Right cardiac atrium (tissue), 5 donors: ENCODE measurements at regions not wholly inside any gene's neighbourhood (a gene's known extent, or its start where the extent isn't known, plus 50 kb on each side); places are given as distances from the start of the nearest gene placed in this dataset.

Experiments used
- ATAC-seq, 2 donors: fragments of 200-7000 bp; cut with Tn5 transposase; one replicate each; pipeline versions ENCODE4 v1.8.0 to v1.9.1; 2020; ENCODE audit warnings: moderate library complexity in 2 of 2, mild to moderate bottlenecking in 1 of 2
- DNase-seq, 3 donors: peaks; one replicate each; pipeline ENCODE4 v3.0.0-alpha.2; 2020
- H3K27ac ChIP-seq: one replicate; pipeline ENCODE4 v1.5.1; 2013; ENCODE audit warnings: mild to moderate bottlenecking, low read length, control low read depth, moderate library complexity
- H3K27me3 ChIP-seq: one replicate; pipeline ENCODE4 v1.6.1; 2013; ENCODE audit not compliant: control insufficient read depth, insufficient read depth
- H3K4me1 ChIP-seq: one replicate; pipeline ENCODE4 v1.6.1; 2013; ENCODE audit warnings: low read length; ENCODE audit not compliant: control insufficient read depth, insufficient read depth
- H3K4me3 ChIP-seq: one replicate; pipeline ENCODE4 v1.5.1; 2013; ENCODE audit warnings: low read length, control low read depth
- H3K9me3 ChIP-seq: one replicate; pipeline ENCODE4 v1.6.1; 2013; ENCODE audit warnings: low read length; ENCODE audit not compliant: control insufficient read depth
- WGBS: extraction: QIAGEN DNeasy Blood & Tissue Kit; methylation state at CpG from one replicate; pipeline ENCODE4 v1.1.7; 2013; 5-methylcytosine and 5-hydroxymethylcytosine counted together
- intact Hi-C, 4 donors: fragments of 100-400 bp; cut with DNase I; formaldehyde crosslinking; loops; one replicate each; pipeline versions ENCODE4 v1.11.0 to v1.14.0; 2022 to 2023
- donor health status: healthy with polysubstance abuse.
- donor health status: DM: no; HTN: yes; CAD: no.
- donor health status: DM: no; HTN: no; CAD: no.
- donor health status: DM: no; HTN: yes; CAD: no; lungs with severe emphysema.
- donor health status: DM: yes; HTN: yes; CAD: no.

GRCh38 chr4:53732661-53733060 lies 141.4 kb upstream of the LNX1 start:
- DNase-seq (no peak), ATAC-seq (no peak)
- Histone ChIP-seq H3K27me3 (no peaks in the 10 kb centered on the region), H3K9me3 (no peaks in the 10 kb centered on the region), H3K27ac (no peak overlapping the region), H3K4me3 (no peak overlapping the region), H3K4me1 (no peaks in the 10 kb centered on the region)
- intact Hi-C loops: no loop called here
- 83% methylated on average over 1 of the region's 1 CpG for WGBS

- ATAC-seq (no peak), DNase-seq (no peak)
- Histone ChIP-seq H3K4me3 (no peak overlapping the region), H3K27me3 (no peaks in the 10 kb centered on the region), H3K4me1 (no peaks in the 10 kb centered on the region), H3K27ac (no peak overlapping the region), H3K9me3 (no peaks in the 10 kb centered on the region)
- intact Hi-C loops: no loop called here
- WGBS: 61% methylated on average over 5 of the region's 5 CpGs
Observed at GRCh38 chr4:53730031-53730805, 138.9 kb upstream of the LNX1 start.

GRCh38 chr4:53722110-53722509 lies 130.8 kb upstream of the LNX1 start:
- peaks cover 2% of the 10 kb centered on the region for H3K4me1 ChIP-seq
- intact Hi-C loops: no loop called here
- no peaks in the 10 kb centered on the region for H3K27me3 ChIP-seq
- no peak for DNase-seq
- no peaks in the 10 kb centered on the region for H3K9me3 ChIP-seq
- ATAC-seq: no peak
- WGBS: 96% methylated on average over 1 of the region's 1 CpG
- H3K27ac ChIP-seq: no peak overlapping the region
- no peak overlapping the region for H3K4me3 ChIP-seq

- no peaks in the 10 kb centered on the region for H3K9me3 ChIP-seq
- H3K4me1 ChIP-seq: peaks cover 7% of the 10 kb centered on the region
- DNase-seq (no peak), ATAC-seq (no peak)
- intact Hi-C loops: no loop called here
- whole genome bisulfite sequencing: 98% methylated on average over 1 of the region's 1 CpG
- no peaks in the 10 kb centered on the region for H3K27me3 ChIP-seq
- H3K27ac ChIP-seq: no peak overlapping the region
- no peak overlapping the region for H3K4me3 ChIP-seq
Observed at GRCh38 chr4:53721263-53721662, 130.0 kb upstream of the LNX1 start.

GRCh38 chr4:53720776-53721175 lies 129.5 kb upstream of the LNX1 start:
- Histone ChIP-seq H3K4me1 (peaks cover 7% of the 10 kb centered on the region), H3K4me3 (no peak overlapping the region), H3K27me3 (no peaks in the 10 kb centered on the region), H3K9me3 (no peaks in the 10 kb centered on the region), H3K27ac (no peak overlapping the region)
- DNase-seq (no peak), ATAC-seq (no peak)
- 82% methylated on average over 5 of the region's 5 CpGs for WGBS
- intact Hi-C loops: no loop called here

GRCh38 chr4:53717064-53717549 lies 125.8 kb upstream of the LNX1 start:
- 55% methylated on average over 4 of the region's 4 CpGs for WGBS
- peak; percentile 52 to 66 for ATAC-seq
- intact Hi-C loops: no loop called here
- DNase-seq: no peak
- H3K27me3 ChIP-seq: no peaks in the 10 kb centered on the region
- H3K9me3 ChIP-seq: no peaks in the 10 kb centered on the region
- H3K4me3 ChIP-seq: no peak overlapping the region
- H3K4me1 ChIP-seq: peaks cover 8% of the 10 kb centered on the region
- no peak overlapping the region for H3K27ac ChIP-seq

GRCh38 chr4:53716471-53717063 lies 125.3 kb upstream of the LNX1 start:
- no peaks in the 10 kb centered on the region for H3K9me3 ChIP-seq
- H3K27ac ChIP-seq: no peak overlapping the region
- H3K27me3 ChIP-seq: no peaks in the 10 kb centered on the region
- no peak overlapping the region for H3K4me3 ChIP-seq
- DNase-seq (no peak), ATAC-seq (peak in 1 of 2 donors; percentile 46)
- WGBS: 73% methylated on average over 6 of the region's 6 CpGs
- peaks cover 8% of the 10 kb centered on the region for H3K4me1 ChIP-seq
- intact Hi-C loops: no loop called here

GRCh38 chr4:53716011-53716410 lies 124.7 kb upstream of the LNX1 start:
- H3K4me3 ChIP-seq: no peak overlapping the region
- H3K27me3 ChIP-seq: no peaks in the 10 kb centered on the region
- no peak for DNase-seq
- intact Hi-C loops: no loop called here
- no peak for ATAC-seq
- H3K27ac ChIP-seq: no peak overlapping the region
- H3K4me1 ChIP-seq: peaks cover 8% of the 10 kb centered on the region
- H3K9me3 ChIP-seq: no peaks in the 10 kb centered on the region

GRCh38 chr4:53714236-53715140 lies 123.2 kb upstream of the LNX1 start:
- DNase-seq (no peak), ATAC-seq (no peak)
- no peak overlapping the region for H3K4me3 ChIP-seq
- no peaks in the 10 kb centered on the region for H3K27me3 ChIP-seq
- no peaks in the 10 kb centered on the region for H3K9me3 ChIP-seq
- H3K27ac ChIP-seq: no peak overlapping the region
- 79% methylated on average over 6 of the region's 6 CpGs for WGBS
- peaks cover 8% of the 10 kb centered on the region for H3K4me1 ChIP-seq
- intact Hi-C loops: no loop called here

- Histone ChIP-seq H3K27ac (no peak overlapping the region), H3K4me3 (no peak overlapping the region), H3K9me3 (no peaks in the 10 kb centered on the region), H3K27me3 (no peaks in the 10 kb centered on the region), H3K4me1 (peaks cover 8% of the 10 kb centered on the region)
- DNase-seq: no peak
- no peak for ATAC-seq
- intact Hi-C loops: no loop called here
Observed at GRCh38 chr4:53713767-53714166, 122.5 kb upstream of the LNX1 start.

- intact Hi-C loops: no loop called here
Observed at GRCh38 chr4:53713296-53713695, 122.0 kb upstream of the LNX1 start.

More at GRCh38 chr4:53713296-53713695, 122.0 kb upstream of the LNX1 start:
- H3K4me1 ChIP-seq: peaks cover 8% of the 10 kb centered on the region
- no peak for ATAC-seq
- no peaks in the 10 kb centered on the region for H3K27me3 ChIP-seq
- no peak for DNase-seq
- no peak overlapping the region for H3K27ac ChIP-seq
- no peaks in the 10 kb centered on the region for H3K9me3 ChIP-seq
- H3K4me3 ChIP-seq: no peak overlapping the region
- 86% methylated on average over 3 of the region's 3 CpGs for WGBS
